OCI-LY7 (cell line): ENCODE measurements at regions not wholly inside any gene's neighbourhood (a gene's known extent, or its start where the extent isn't known, plus 50 kb on each side); places are given as distances from the start of the nearest gene placed in this dataset.

Source experiments
- EZH2phosphoT487 ChIP-seq: fragments of 200-600 bp; sonication (generic); IDR thresholded peaks from 2 replicates; pipeline ENCODE4 v1.6.1; 2018; ENCODE audit warnings: low read depth, borderline replicate concordance, mild to moderate bottlenecking, mixed run types, antibody characterized with exemption, low read length, moderate library complexity, mixed read lengths
- TF ChIP-seq, protein P1 (sequence below): fragments of 200-600 bp; sonication (generic); conservative IDR thresholded peaks from 2 replicates; pipeline ENCODE4 v1.5.1; 2014; ENCODE audit warnings: mild to moderate bottlenecking, antibody characterized with exemption, low read length, moderate library complexity, mixed read lengths

DNA sequence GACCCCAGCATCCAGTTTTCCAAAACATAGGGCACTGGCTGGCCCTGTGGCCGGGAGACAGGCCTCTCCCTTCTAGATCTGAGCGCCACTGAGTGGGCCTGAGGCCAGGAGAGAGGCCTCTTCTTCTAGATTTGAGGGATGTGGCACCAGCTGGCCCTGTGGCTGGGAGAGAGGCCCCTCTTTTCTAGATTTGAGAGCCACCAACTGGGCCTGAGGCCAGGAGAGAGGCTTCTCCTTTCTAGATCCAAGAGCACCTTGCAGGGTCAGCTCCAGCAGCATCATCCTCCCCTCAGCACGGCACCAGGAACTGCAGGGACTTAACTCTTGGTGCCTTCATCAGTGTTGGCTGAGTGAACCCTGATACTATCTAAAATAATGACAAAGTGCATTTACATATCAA, 114.3 kb upstream of the ALKAL2 start:
- TF ChIP-seq, protein P1, sequence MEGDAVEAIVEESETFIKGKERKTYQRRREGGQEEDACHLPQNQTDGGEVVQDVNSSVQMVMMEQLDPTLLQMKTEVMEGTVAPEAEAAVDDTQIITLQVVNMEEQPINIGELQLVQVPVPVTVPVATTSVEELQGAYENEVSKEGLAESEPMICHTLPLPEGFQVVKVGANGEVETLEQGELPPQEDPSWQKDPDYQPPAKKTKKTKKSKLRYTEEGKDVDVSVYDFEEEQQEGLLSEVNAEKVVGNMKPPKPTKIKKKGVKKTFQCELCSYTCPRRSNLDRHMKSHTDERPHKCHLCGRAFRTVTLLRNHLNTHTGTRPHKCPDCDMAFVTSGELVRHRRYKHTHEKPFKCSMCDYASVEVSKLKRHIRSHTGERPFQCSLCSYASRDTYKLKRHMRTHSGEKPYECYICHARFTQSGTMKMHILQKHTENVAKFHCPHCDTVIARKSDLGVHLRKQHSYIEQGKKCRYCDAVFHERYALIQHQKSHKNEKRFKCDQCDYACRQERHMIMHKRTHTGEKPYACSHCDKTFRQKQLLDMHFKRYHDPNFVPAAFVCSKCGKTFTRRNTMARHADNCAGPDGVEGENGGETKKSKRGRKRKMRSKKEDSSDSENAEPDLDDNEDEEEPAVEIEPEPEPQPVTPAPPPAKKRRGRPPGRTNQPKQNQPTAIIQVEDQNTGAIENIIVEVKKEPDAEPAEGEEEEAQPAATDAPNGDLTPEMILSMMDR, result no peak
- no peak for TF ChIP-seq EZH2phosphoT487
